ENCODE measurements at regions not wholly inside any gene's neighbourhood (a gene's known extent, or its start where the extent isn't known, plus 50 kb on each side); places are given as distances from the start of the nearest gene placed in this dataset.

DNA sequence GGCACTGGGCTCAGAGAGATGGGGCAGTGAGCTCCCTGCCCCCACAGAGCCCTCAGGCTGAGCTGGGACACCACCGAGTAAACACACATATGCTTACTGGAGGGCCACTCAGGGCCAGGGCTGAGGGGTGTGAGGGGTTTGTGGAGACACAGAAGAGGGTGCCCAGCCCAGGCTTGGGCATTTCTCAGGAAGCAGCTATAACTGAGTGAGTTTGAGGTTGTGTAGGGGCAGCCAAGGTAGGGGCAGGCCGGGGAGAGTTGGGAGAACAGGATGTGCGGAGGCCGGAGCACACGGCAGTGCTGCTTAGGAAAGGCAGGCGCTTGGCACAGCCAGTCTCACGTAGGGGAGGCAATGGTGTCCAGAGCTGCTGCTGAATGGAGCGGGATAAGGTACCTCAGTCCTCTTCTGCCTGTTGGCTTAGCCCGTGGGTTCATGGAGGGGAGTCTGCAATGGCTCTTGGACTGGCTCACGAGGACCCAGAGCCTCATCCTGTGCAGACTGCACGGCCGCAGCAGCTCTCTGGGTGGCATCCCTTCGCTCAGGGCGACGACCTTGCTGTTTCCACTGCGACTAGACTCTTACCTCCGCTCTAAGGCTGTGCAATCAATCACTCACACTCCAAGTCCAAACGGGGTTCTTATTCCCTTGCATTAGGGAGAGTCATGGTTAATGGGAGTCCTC is 466.1 kb upstream of the HS6ST1 start:
- ATAC-seq (ENCODE audit: low read depth) (no peak), DNase-seq (ENCODE audit: low spot score) (no peak)
- no peak overlapping the region for H3K4me3 ChIP-seq (ENCODE audit: severe bottlenecking)
- H3K27ac ChIP-seq (ENCODE audit: poor library complexity, severe bottlenecking) = no peak overlapping the region
- no peaks in the 10 kb centered on the region for H3K36me3 ChIP-seq (ENCODE audit: low read depth)
- H3K27me3 ChIP-seq (ENCODE audit: insufficient read depth, poor library complexity, severe bottlenecking) = no peaks in the 10 kb centered on the region
- no peaks in the 10 kb centered on the region for H3K9me3 ChIP-seq (ENCODE audit: severe bottlenecking)
- TF ChIP-seq, protein P1, sequence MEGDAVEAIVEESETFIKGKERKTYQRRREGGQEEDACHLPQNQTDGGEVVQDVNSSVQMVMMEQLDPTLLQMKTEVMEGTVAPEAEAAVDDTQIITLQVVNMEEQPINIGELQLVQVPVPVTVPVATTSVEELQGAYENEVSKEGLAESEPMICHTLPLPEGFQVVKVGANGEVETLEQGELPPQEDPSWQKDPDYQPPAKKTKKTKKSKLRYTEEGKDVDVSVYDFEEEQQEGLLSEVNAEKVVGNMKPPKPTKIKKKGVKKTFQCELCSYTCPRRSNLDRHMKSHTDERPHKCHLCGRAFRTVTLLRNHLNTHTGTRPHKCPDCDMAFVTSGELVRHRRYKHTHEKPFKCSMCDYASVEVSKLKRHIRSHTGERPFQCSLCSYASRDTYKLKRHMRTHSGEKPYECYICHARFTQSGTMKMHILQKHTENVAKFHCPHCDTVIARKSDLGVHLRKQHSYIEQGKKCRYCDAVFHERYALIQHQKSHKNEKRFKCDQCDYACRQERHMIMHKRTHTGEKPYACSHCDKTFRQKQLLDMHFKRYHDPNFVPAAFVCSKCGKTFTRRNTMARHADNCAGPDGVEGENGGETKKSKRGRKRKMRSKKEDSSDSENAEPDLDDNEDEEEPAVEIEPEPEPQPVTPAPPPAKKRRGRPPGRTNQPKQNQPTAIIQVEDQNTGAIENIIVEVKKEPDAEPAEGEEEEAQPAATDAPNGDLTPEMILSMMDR (IDR thresholded peaks at IDR 0.05; ENCODE audit: poor library complexity, severe bottlenecking) = no peak
- no peaks in the 10 kb centered on the region for H3K4me1 ChIP-seq (ENCODE audit: insufficient read depth, poor library complexity, severe bottlenecking)

DNA sequence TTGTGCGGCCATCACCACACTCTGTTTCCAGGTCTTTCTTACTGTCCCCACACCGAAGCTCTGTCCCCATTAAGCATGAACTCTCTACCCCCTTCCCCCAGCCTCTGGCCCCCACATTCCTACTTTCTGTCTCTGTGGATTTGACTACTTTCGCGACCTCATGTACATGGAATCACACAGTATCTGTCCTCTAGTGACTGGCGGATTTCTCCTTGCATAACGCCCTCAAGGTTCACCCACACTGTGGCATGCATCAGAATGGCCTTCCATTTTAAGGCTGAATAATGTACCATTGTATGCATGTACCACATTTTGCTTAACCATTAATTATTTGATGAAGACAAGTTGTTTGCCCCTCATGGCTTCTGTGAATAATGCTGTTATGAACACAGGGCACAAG is 467.6 kb upstream of the HS6ST1 start:
- Histone ChIP-seq H3K27ac (ENCODE audit: poor library complexity, severe bottlenecking) (no peak overlapping the region), H3K9me3 (ENCODE audit: severe bottlenecking) (no peaks in the 10 kb centered on the region), H3K4me1 (ENCODE audit: insufficient read depth, poor library complexity, severe bottlenecking) (no peaks in the 10 kb centered on the region), H3K27me3 (ENCODE audit: insufficient read depth, poor library complexity, severe bottlenecking) (no peaks in the 10 kb centered on the region), H3K4me3 (ENCODE audit: severe bottlenecking) (no peak overlapping the region), H3K36me3 (ENCODE audit: low read depth) (no peaks in the 10 kb centered on the region)
- TF ChIP-seq, protein P1 (IDR thresholded peaks at IDR 0.05; ENCODE audit: poor library complexity, severe bottlenecking) = no peak
- no peak for DNase-seq (ENCODE audit: low spot score)
- ATAC-seq (ENCODE audit: low read depth) = no peak

DNA sequence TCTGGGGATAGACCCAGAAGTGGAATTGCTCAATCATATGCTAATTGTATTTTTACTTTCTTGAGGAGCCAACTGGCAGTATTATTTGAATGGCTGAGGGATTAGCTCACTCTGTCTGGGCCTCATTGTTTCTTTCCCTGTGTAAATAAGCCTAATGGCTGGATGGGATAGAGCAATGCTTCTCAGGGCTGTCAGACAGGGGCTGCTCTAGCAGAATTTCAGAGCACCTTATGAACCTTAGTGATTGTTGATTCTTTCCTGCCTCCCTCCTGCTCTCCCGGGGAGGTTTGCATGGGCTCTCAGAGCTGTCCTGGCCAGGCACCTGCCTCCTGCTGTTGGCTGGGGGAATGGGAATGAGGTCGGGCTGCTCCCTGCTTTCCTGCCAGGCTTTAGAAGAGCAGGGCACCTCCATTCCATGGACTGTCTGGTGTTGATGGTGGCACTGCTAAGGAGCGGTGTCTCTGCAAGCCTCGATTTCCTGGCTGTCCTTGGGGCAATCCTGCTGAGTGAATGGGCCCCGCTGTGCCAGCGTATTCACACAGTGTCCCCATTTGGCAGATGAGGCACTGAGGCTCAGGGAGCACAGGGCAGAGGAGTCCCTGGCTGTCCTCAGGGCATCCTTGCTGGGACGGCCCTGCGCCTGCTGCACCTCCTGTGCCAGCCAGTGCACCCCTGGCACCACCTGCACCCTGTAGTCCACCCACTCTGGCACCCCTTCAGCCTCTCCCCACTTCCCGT is 468.2 kb upstream of the HS6ST1 start:
- ATAC-seq (ENCODE audit: low read depth) (no peak), DNase-seq (ENCODE audit: low spot score) (no peak)
- TF ChIP-seq, protein P1 (IDR thresholded peaks at IDR 0.05; ENCODE audit: poor library complexity, severe bottlenecking) = no peak
- no peak overlapping the region for H3K4me3 ChIP-seq (ENCODE audit: severe bottlenecking)
- no peak overlapping the region for H3K27ac ChIP-seq (ENCODE audit: poor library complexity, severe bottlenecking)
- H3K9me3 ChIP-seq (ENCODE audit: severe bottlenecking) = no peaks in the 10 kb centered on the region
- H3K36me3 ChIP-seq (ENCODE audit: low read depth) = no peaks in the 10 kb centered on the region
- H3K27me3 ChIP-seq (ENCODE audit: insufficient read depth, poor library complexity, severe bottlenecking) = no peaks in the 10 kb centered on the region
- H3K4me1 ChIP-seq (ENCODE audit: insufficient read depth, poor library complexity, severe bottlenecking) = no peaks in the 10 kb centered on the region

DNA sequence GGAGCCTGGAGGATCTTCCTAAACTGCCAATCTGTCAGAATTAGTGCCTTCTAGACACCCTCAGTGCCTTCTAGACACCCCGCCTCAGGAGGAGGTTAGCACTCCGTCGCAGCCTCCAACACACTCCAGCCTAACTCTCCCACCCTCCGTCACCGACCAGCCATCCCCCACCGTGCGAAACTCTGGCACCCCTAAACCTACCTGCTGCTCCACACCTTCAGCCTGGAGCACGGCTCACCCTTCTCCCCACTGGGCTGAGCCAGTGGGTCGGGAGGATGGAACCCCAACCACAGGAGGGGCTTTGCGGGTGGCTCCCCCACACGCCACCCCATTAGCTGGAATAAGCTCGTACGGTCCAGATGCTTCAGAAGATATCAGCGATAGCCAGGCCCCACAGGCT is 468.9 kb upstream of the HS6ST1 start:
- no peaks in the 10 kb centered on the region for H3K4me1 ChIP-seq (ENCODE audit: insufficient read depth, poor library complexity, severe bottlenecking)
- no peaks in the 10 kb centered on the region for H3K27me3 ChIP-seq (ENCODE audit: insufficient read depth, poor library complexity, severe bottlenecking)
- H3K9me3 ChIP-seq (ENCODE audit: severe bottlenecking) = no peaks in the 10 kb centered on the region
- no peak for DNase-seq (ENCODE audit: low spot score)
- no peak for ATAC-seq (ENCODE audit: low read depth)
- H3K36me3 ChIP-seq (ENCODE audit: low read depth) = no peaks in the 10 kb centered on the region
- TF ChIP-seq, protein P1 (IDR thresholded peaks at IDR 0.05; ENCODE audit: poor library complexity, severe bottlenecking) = no peak
- H3K27ac ChIP-seq (ENCODE audit: poor library complexity, severe bottlenecking) = no peak overlapping the region
- H3K4me3 ChIP-seq (ENCODE audit: severe bottlenecking) = no peak overlapping the region
